GM12878 (cell line): ENCODE measurements at regions not wholly inside any gene's neighbourhood (a gene's known extent, or its start where the extent isn't known, plus 50 kb on each side); places are given as distances from the start of the nearest gene placed in this dataset.

ENCODE experiments used
- ATAC-seq: fragments of 200-7000 bp; cut with Tn5 transposase; 3 replicates; pipeline ENCODE4 v1.9.1; 2020; ENCODE audit warnings: mild to moderate bottlenecking, moderate library complexity
- BruUV-seq: library from RNA; stranded (reverse); fragments of 400-500 nt; replicated peaks from 2 replicates; lab custom pipeline; 2021; lab: Mats Ljungman, UMichigan
- CTCF ChIA-PET: fragments of 300-600 bp; sonication (Branson Sonifier 250); formaldehyde crosslinking; extraction: SDS; loops from one replicate; lab custom pipeline; 2021; ENCODE audit warnings: inconsistent platforms; lab: Yijun Ruan, JAX
- POLR2A ChIA-PET: fragments of 350-600 bp; formaldehyde crosslinking; extraction: SDS; loops from one replicate; lab custom pipeline; 2021; ENCODE audit warnings: inconsistent platforms; lab: Charles Lee
- RAD21 ChIA-PET: fragments of 300-600 bp; sonication (Branson Sonifier 250); formaldehyde crosslinking; loops from one replicate; lab custom pipeline; 2023; ENCODE audit warnings: antibody characterized with exemption; ENCODE audit not compliant: unreplicated experiment; lab: Charles Lee
- SMC1A ChIA-PET: fragments of 300-600 bp; sonication (Branson Sonifier 250); formaldehyde crosslinking; loops from one replicate; lab custom pipeline; 2023; ENCODE audit not compliant: unreplicated experiment, uncharacterized antibody; lab: Charles Lee
- DNase-seq: peaks from one replicate; pipeline ENCODE4 v3.0.0-alpha.2; 2011; ENCODE audit warnings: low read depth, low spot score
- FAIRE-seq: peaks from 3 replicates; lab custom pipeline; 2011; peaks lifted over from hg19 to GRCh38; lab: Jason Lieb, UNC
- H2AFZ ChIP-seq: 2 replicates; pipeline ENCODE4 v1.6.0; 2011; ENCODE audit warnings: low read depth, low read length, control low read depth; ENCODE audit not compliant: control insufficient read depth
- H3K27ac ChIP-seq: 2 replicates; pipeline ENCODE4 v1.5.1; 2011; ENCODE audit warnings: control low read depth; ENCODE audit not compliant: control insufficient read depth, insufficient read depth
- H3K27me3 ChIP-seq, 2 experiments: replicated peaks in 1 of 2; 2 replicates each; pipeline versions ENCODE4 v1.6.0 to v1.6.1; 2011; ENCODE audit warnings: low read length in 1 of 2; ENCODE audit not compliant: control insufficient read depth in 2 of 2, insufficient read depth in 2 of 2
- H3K36me3 ChIP-seq, 2 experiments: 2 replicates each; pipeline ENCODE4 v1.5.1; 2011; ENCODE audit warnings: low read length in 1 of 2; ENCODE audit not compliant: control insufficient read depth in 2 of 2, insufficient read depth in 2 of 2
- H3K4me1 ChIP-seq: 2 replicates; pipeline ENCODE4 v1.6.1; 2011; ENCODE audit warnings: mild to moderate bottlenecking, low read length, moderate library complexity, mixed read lengths; ENCODE audit not compliant: control insufficient read depth, insufficient read depth
- H3K4me2 ChIP-seq: 2 replicates; pipeline ENCODE4 v1.6.0; 2011; ENCODE audit warnings: control low read depth; ENCODE audit not compliant: control insufficient read depth, insufficient read depth
- H3K4me3 ChIP-seq: fragments of 200-600 bp; sonication (generic); 2 replicates; pipeline ENCODE4 v1.5.1; 2016
- H3K79me2 ChIP-seq: 2 replicates; pipeline ENCODE4 v1.6.0; 2011; ENCODE audit warnings: low read length; ENCODE audit not compliant: control insufficient read depth, insufficient read depth
- H3K9ac ChIP-seq: 2 replicates; pipeline ENCODE4 v1.8.0; 2011; ENCODE audit warnings: low read length, control low read depth, mixed read lengths; ENCODE audit not compliant: control insufficient read depth, insufficient read depth
- H3K9me3 ChIP-seq: replicated peaks from 3 replicates; pipeline ENCODE4 v1.5.1; 2011; ENCODE audit warnings: mild to moderate bottlenecking, low read length; ENCODE audit not compliant: control insufficient read depth, insufficient read depth
- H4K20me1 ChIP-seq: 2 replicates; pipeline ENCODE4 v1.6.0; 2011; ENCODE audit not compliant: control insufficient read depth, insufficient read depth
- PML ChIP-seq: IDR thresholded peaks from 2 replicates; pipeline ENCODE4 v1.6.1; 2012; ENCODE audit warnings: low read length, inconsistent platforms
- SRF ChIP-seq, 2 experiments: IDR thresholded peaks; 2 replicates each; pipeline ENCODE4 v1.6.1; 2011; ENCODE audit warnings: low read depth in 2 of 2, low read length in 2 of 2, mild to moderate bottlenecking in 1 of 2, moderate library complexity in 1 of 2
- whole genome bisulfite sequencing: methylation state at CpG from one replicate; pipeline ENCODE4 v1.1.6; 2016; ENCODE audit warnings: low lambda C conversion rate; ENCODE audit not compliant: insufficient replicate concordance, insufficient coverage; ENCODE audit errors: missing lambda C conversion rate; 5-methylcytosine and 5-hydroxymethylcytosine counted together
- in situ Hi-C: fragments of 300-500 bp; cut with MboI; formaldehyde crosslinking; loops from 9 replicates; pipeline ENCODE4 v1.14.3; 2018; ENCODE audit warnings: mixed read lengths
- intact Hi-C: fragments of 100-400 bp; cut with micrococcal nuclease; formaldehyde crosslinking; loops from one replicate; pipeline ENCODE4 v1.14.2; 2022; ENCODE audit not compliant: unreplicated experiment
- TF ChIP-seq, protein P1 (sequence below): fragments of 150-350 bp; IDR thresholded peaks from 2 replicates; pipeline ENCODE4 v1.6.1; 2016; ENCODE audit warnings: low read depth, low read length

DNA sequence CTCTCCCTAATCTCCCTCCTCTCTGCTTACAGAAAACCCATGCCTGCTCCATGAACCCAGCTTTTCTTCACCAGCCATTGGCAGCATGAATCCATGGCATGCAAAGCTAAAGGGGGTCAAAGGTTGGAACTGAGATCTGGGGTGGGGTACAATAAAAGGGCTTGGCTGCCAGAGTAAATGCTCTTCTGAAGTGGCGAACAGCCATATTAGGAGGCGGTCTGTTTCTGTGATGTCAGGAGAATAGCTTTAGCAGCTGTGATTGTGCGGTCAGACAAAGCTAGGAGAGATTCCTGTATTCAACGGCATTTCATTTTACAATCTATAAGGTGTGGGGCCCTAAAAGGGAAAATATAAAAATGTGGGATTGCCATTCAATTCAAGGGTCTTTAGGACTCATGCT is 71.7 kb upstream of the TMPRSS2 start:
- ChIA-PET RAD21 (interaction anchor here (0.9 to 1.4 kb wide), 2 partner anchors 10 to 297 kb away, joined by 3 read pairs; no protein-coding TSS in a partner anchor), CTCF (interaction anchor here (1.3 kb wide), 1 partner anchor 97 kb away, joined by 3 read pairs; no protein-coding TSS in a partner anchor)
- in situ Hi-C loops: no loop called here

More for the DNA sequence above, 71.7 kb upstream of the TMPRSS2 start:
- DNase-seq (no peak), FAIRE-seq (no peak), ATAC-seq (no peak)
- ChIA-PET SMC1A (interaction anchor here (0.7 to 1.1 kb wide), 2 partner anchors 165 to 349 kb away, joined by 3 read pairs; no protein-coding TSS in a partner anchor), POLR2A (no interaction called here)
- intact Hi-C loops: no loop called here
- no TSS peak for BruUV-seq
- H3K27me3 ChIP-seq: no peaks in the 10 kb centered on the region
- TF ChIP-seq SRF (IDR thresholded peaks at IDR 0.05; ENCODE audit: low read depth in 2 of 2, low read length in 2 of 2) (no peak), PML (no peak)
- TF ChIP-seq, protein P1, sequence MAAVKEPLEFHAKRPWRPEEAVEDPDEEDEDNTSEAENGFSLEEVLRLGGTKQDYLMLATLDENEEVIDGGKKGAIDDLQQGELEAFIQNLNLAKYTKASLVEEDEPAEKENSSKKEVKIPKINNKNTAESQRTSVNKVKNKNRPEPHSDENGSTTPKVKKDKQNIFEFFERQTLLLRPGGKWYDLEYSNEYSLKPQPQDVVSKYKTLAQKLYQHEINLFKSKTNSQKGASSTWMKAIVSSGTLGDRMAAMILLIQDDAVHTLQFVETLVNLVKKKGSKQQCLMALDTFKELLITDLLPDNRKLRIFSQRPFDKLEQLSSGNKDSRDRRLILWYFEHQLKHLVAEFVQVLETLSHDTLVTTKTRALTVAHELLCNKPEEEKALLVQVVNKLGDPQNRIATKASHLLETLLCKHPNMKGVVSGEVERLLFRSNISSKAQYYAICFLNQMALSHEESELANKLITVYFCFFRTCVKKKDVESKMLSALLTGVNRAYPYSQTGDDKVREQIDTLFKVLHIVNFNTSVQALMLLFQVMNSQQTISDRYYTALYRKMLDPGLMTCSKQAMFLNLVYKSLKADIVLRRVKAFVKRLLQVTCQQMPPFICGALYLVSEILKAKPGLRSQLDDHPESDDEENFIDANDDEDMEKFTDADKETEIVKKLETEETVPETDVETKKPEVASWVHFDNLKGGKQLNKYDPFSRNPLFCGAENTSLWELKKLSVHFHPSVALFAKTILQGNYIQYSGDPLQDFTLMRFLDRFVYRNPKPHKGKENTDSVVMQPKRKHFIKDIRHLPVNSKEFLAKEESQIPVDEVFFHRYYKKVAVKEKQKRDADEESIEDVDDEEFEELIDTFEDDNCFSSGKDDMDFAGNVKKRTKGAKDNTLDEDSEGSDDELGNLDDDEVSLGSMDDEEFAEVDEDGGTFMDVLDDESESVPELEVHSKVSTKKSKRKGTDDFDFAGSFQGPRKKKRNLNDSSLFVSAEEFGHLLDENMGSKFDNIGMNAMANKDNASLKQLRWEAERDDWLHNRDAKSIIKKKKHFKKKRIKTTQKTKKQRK: no peak
- H3K79me2 ChIP-seq: no peaks in the 10 kb centered on the region
- no peak overlapping the region for H3K4me3 ChIP-seq
- H2AFZ ChIP-seq: no peak overlapping the region
- H4K20me1 ChIP-seq: no peaks in the 10 kb centered on the region
- H3K27ac ChIP-seq: no peak overlapping the region
- 69% methylated on average over 4 of the region's 4 CpGs for WGBS
- H3K9me3 ChIP-seq: no peaks in the 10 kb centered on the region; the same call in 1 of the 3 replicates
- H3K36me3 ChIP-seq: no peaks in the 10 kb centered on the region
- no peak overlapping the region for H3K4me2 ChIP-seq
- H3K4me1 ChIP-seq: no peaks in the 10 kb centered on the region
- no peak overlapping the region for H3K9ac ChIP-seq
